ENCODE measurements at regions not wholly inside any gene's neighbourhood (a gene's known extent, or its start where the extent isn't known, plus 50 kb on each side); places are given as distances from the start of the nearest gene placed in this dataset.

DNA sequence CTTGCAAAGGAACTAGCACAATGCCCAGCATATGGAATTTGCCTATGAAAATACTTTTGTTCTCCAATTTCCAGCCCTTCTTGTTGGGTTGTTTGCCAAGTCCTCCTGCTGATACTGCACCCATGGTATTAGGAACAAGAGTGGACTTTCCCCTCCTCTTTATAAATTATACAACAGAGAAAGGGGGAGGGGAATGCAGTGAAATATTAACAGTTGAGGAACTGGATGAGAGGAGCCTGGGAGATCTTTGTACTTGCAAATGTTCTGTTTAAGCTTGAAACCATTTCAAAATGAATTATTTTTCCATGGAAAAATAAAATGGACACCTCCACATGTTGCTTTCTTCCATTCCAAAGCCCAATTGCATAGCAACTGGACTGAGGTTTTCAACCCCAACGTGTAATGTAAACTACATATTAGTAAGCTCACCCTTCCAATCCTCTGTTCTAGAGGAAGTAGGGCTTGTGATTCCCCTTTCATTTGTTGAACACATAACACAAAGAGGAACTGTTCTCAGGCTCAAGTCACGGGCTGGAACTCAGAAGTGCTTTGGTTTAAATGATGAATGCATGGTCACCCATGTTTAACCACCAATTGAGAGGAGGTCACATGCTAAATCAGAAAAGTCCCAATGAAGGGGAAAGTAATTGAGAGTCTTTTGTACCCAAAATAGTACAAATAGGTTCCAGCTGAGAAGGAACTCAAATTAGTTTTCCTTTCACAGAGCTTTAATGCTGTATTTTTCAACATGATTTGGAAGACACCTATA, 66.2 kb upstream of the ZC3H12C start (continued):
- peak; percentile 91; the same call in 1 of the 2 replicates for TF ChIP-seq MTA3 (IDR thresholded peaks at IDR 0.05; ENCODE audit: borderline replicate concordance, low read length)
- no peak for TF ChIP-seq POLR2AphosphoS2 (IDR thresholded peaks at IDR 0.05; ENCODE audit: low read depth, low read length)
- TF ChIP-seq, protein P1, sequence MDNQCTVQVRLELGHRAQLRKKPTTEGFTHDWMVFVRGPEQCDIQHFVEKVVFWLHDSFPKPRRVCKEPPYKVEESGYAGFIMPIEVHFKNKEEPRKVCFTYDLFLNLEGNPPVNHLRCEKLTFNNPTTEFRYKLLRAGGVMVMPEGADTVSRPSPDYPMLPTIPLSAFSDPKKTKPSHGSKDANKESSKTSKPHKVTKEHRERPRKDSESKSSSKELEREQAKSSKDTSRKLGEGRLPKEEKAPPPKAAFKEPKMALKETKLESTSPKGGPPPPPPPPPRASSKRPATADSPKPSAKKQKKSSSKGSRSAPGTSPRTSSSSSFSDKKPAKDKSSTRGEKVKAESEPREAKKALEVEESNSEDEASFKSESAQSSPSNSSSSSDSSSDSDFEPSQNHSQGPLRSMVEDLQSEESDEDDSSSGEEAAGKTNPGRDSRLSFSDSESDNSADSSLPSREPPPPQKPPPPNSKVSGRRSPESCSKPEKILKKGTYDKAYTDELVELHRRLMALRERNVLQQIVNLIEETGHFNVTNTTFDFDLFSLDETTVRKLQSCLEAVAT (IDR thresholded peaks at IDR 0.05) = no peak
- TF ChIP-seq MXI1 (IDR thresholded peaks at IDR 0.05; ENCODE audit: low read depth, low read length) = 0 out of 2 replicates have a peak, but pooled peaks have one; percentile 83
- TF ChIP-seq, protein P2, sequence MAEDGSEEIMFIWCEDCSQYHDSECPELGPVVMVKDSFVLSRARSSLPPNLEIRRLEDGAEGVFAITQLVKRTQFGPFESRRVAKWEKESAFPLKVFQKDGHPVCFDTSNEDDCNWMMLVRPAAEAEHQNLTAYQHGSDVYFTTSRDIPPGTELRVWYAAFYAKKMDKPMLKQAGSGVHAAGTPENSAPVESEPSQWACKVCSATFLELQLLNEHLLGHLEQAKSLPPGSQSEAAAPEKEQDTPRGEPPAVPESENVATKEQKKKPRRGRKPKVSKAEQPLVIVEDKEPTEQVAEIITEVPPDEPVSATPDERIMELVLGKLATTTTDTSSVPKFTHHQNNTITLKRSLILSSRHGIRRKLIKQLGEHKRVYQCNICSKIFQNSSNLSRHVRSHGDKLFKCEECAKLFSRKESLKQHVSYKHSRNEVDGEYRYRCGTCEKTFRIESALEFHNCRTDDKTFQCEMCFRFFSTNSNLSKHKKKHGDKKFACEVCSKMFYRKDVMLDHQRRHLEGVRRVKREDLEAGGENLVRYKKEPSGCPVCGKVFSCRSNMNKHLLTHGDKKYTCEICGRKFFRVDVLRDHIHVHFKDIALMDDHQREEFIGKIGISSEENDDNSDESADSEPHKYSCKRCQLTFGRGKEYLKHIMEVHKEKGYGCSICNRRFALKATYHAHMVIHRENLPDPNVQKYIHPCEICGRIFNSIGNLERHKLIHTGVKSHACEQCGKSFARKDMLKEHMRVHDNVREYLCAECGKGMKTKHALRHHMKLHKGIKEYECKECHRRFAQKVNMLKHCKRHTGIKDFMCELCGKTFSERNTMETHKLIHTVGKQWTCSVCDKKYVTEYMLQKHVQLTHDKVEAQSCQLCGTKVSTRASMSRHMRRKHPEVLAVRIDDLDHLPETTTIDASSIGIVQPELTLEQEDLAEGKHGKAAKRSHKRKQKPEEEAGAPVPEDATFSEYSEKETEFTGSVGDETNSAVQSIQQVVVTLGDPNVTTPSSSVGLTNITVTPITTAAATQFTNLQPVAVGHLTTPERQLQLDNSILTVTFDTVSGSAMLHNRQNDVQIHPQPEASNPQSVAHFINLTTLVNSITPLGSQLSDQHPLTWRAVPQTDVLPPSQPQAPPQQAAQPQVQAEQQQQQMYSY (CRISPR knock-in tag; IDR thresholded peaks at IDR 0.05) = peak; percentile 51; the same call in 1 of the 2 replicates
- TF ChIP-seq JUND (IDR thresholded peaks at IDR 0.05; ENCODE audit: low read depth, low read length) = 0 out of 2 replicates have a peak, but pooled peaks have one; percentile 29
- no peak for TF ChIP-seq SREBF1 (IDR thresholded peaks at IDR 0.05; ENCODE audit: low read length)
- TF ChIP-seq POLR2A (IDR thresholded peaks at IDR 0.05; ENCODE audit: low read depth, low read length) = no peak
- TF ChIP-seq RUNX3 (IDR thresholded peaks at IDR 0.05; ENCODE audit: low read length) = peak; percentile 97
- TF ChIP-seq, protein P3, sequence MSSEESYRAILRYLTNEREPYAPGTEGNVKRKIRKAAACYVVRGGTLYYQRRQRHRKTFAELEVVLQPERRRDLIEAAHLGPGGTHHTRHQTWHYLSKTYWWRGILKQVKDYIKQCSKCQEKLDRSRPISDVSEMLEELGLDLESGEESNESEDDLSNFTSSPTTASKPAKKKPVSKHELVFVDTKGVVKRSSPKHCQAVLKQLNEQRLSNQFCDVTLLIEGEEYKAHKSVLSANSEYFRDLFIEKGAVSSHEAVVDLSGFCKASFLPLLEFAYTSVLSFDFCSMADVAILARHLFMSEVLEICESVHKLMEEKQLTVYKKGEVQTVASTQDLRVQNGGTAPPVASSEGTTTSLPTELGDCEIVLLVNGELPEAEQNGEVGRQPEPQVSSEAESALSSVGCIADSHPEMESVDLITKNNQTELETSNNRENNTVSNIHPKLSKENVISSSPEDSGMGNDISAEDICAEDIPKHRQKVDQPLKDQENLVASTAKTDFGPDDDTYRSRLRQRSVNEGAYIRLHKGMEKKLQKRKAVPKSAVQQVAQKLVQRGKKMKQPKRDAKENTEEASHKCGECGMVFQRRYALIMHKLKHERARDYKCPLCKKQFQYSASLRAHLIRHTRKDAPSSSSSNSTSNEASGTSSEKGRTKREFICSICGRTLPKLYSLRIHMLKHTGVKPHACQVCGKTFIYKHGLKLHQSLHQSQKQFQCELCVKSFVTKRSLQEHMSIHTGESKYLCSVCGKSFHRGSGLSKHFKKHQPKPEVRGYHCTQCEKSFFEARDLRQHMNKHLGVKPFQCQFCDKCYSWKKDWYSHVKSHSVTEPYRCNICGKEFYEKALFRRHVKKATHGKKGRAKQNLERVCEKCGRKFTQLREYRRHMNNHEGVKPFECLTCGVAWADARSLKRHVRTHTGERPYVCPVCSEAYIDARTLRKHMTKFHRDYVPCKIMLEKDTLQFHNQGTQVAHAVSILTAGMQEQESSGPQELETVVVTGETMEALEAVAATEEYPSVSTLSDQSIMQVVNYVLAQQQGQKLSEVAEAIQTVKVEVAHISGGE (CRISPR knock-in tag; IDR thresholded peaks at IDR 0.05) = no peak
- peak; percentile 99 for TF ChIP-seq EP300 (IDR thresholded peaks at IDR 0.05; ENCODE audit: borderline replicate concordance in 1 of 2, control insufficient read depth in 1 of 2, low read depth in 2 of 2, low read length in 2 of 2)
- TF ChIP-seq IKZF2 (IDR thresholded peaks at IDR 0.05) = peak; percentile 95 to 96
- TF ChIP-seq SMARCA5 (IDR thresholded peaks at IDR 0.05) = no peak
- peak; percentile 93 for TF ChIP-seq CBFB (IDR thresholded peaks at IDR 0.05; ENCODE audit: low read depth)
- TF ChIP-seq, protein P4, sequence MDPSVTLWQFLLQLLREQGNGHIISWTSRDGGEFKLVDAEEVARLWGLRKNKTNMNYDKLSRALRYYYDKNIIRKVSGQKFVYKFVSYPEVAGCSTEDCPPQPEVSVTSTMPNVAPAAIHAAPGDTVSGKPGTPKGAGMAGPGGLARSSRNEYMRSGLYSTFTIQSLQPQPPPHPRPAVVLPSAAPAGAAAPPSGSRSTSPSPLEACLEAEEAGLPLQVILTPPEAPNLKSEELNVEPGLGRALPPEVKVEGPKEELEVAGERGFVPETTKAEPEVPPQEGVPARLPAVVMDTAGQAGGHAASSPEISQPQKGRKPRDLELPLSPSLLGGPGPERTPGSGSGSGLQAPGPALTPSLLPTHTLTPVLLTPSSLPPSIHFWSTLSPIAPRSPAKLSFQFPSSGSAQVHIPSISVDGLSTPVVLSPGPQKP (IDR thresholded peaks at IDR 0.05; ENCODE audit: low read depth, low read length) = no peak
- TF ChIP-seq BACH1 (IDR thresholded peaks at IDR 0.05; ENCODE audit: borderline replicate concordance) = peak; percentile 85; the same call in 1 of the 2 replicates
- TF ChIP-seq NFIC (IDR thresholded peaks at IDR 0.05; ENCODE audit: low read depth, low read length) = peak; percentile 94
- TF ChIP-seq NBN (IDR thresholded peaks at IDR 0.05) = peak; percentile 66; the same call in 1 of the 2 replicates
- TF ChIP-seq, protein P5, sequence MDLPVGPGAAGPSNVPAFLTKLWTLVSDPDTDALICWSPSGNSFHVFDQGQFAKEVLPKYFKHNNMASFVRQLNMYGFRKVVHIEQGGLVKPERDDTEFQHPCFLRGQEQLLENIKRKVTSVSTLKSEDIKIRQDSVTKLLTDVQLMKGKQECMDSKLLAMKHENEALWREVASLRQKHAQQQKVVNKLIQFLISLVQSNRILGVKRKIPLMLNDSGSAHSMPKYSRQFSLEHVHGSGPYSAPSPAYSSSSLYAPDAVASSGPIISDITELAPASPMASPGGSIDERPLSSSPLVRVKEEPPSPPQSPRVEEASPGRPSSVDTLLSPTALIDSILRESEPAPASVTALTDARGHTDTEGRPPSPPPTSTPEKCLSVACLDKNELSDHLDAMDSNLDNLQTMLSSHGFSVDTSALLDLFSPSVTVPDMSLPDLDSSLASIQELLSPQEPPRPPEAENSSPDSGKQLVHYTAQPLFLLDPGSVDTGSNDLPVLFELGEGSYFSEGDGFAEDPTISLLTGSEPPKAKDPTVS (IDR thresholded peaks at IDR 0.05; ENCODE audit: low read depth, low read length) = no peak
